GM18519 (cell line): ENCODE measurements at regions not wholly inside any gene's neighbourhood (a gene's known extent, or its start where the extent isn't known, plus 50 kb on each side); places are given as distances from the start of the nearest gene placed in this dataset.
"Not testable (repeated sequence)": the region's sequence is repeated elsewhere in the genome, so short reads cannot be mapped to it uniquely, and the experiment has no call there.

Experiments
- ATAC-seq: cut with Tn5 transposase; IDR thresholded peaks from one replicate; pipeline ENCODE4 v1.9.1; 2021; ENCODE audit warnings: mild to moderate bottlenecking, moderate library complexity; ENCODE audit not compliant: unreplicated experiment, low FRiP score

DNA sequence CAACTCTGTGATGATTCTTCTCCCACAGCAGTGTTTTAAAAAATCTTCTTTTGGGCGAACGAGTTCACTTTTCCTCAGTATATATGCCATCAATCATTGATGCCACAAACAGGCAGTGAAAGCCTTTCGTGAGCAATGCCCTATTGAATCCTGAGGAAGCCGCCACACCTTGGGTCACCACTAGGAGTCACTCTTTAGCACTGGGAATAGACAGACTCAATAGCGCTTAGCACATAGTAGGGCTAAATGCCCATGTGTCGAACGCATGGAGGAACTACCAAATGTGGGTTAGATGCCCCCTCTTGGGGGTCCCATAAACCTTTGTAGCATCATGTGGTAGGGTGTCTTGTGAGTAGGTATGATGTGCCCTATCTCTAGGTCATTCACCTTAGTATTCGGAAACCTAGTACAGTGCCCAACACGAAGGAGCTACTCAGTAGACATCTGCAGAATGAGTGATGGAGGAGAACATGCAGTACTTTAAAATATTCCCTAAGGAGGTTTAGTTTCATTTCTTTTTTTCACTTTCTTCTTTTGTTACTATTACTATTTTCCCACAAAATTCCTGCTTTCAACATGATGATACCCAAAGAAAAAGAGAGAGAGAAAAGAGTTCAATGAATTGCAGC, 603.7 kb downstream of the BNC2 start:
- no peak for ATAC-seq

- no peak for ATAC-seq
Measured at GRCh38 chr9:16267281-16268066, 603.0 kb downstream of the BNC2 start.

DNA sequence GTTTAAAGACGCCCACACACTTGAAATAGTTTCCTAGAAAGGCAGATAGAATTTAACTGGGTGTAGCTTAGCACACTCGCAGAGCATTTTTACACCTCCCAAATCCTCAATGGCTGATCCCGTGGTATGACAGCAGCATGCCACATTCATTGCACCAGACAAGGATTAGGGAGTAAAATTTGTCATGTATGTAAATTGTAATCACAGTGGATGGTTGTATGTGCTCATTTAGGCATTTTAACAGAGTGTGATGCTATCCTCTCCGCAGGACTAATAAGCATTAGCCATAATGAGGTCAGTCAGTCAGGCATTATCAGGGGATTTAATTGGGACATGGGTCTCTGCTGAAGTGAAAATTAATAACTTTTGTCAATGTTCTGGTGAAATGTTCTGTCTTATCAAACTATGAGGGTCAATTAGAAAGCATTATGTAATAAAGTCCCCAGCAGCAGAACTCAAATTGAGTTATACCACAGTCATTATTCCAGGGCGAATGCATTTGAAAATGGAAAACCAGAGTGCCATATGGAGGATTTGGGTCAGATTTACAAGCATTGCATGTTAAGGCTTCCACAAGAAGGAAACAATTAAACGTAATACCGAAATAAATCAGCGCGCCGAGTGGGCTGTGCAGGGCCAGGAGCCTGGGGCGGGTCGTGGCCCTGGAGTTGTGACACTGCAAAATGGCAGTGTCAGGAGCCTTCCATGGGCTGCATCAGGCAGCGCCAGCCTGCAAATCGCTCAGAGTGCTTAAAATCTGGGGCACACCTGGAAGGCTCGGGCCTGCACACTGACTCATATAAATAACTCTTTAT, 602.2 kb downstream of the BNC2 start:
- ATAC-seq = no peak

DNA sequence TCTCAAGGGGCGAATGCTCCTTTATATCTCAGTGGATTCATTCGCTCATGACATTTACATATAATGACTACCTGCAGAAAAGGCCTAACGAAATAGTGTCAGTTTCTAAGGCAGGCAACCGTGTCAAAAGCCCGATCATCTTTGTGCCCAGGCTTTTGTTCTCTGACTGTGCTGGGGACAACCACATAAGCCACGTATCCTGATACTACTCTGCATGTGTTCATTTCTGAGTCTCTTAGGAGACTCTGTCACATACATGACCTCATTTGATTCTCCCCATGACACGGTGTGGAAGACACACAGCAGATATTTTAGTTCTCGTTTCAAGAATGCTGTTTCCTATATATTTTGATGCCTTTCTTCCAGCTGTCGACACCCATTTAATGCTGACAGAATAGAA, 598.5 kb downstream of the BNC2 start:
- ATAC-seq = no peak

DNA sequence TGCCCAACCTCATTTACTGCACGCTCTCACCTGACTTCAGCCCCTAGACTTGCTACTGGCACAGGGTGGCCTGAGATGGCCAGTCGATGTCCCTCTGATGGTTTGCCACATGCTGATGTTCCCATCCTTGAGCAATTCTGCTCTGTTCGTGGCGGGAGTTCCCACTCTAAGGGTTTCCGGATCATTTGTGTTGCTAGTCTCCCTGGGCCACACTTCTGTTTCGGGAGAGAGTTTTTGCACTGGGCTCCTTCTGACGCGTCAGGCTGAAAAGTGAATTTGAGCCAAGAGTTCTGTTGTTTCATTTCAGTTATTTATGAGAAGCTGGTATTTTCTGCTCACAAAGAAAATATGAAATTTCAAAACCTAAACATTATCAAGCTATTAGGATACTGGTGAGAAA, 597.7 kb downstream of the BNC2 start:
- ATAC-seq = no peak

- ATAC-seq = no peak
Measured at GRCh38 chr9:16275795-16276624, 594.5 kb downstream of the BNC2 start.

DNA sequence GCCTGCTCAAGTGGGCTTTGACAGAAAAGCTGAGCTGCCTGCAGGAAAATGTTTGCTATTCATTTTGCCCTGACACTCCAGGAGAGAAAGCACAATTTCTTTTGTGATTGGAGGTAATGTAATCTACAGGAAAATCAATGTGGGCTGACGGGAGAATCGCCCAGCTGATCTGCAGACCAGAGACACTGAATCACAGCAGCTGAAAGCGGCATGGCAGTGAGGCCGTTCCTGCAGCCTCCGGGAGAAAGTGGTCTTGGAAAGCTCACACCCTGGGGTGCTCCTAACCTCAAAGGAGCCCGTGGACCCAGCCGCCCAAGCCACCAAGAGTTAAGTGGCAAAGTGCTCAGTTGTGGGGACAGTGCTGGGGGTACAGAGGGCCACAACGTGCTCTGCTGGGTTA, 593.6 kb downstream of the BNC2 start:
- ATAC-seq = no peak

DNA sequence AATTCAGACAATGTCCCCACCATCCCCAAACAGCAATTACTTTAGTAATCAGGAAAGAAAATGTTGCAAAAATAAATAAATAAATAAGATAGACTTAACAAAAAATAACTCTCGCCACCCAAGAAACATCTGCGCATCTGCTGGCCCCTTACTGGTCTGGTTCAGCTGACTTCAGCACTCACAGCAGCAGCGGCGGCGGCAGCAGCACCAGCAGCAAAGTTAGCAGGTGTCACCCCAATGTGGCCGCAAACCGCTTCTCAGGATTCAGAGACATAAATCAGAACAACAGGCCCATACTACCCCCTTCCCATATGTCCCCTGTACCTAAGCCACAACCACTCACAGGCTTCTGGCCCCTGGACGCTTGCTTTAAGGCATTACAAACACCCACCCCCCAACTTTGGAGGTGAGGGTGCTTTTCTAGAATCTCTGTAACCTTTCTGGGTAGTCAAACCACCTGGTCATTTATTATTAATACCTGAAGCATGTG, 593.0 kb downstream of the BNC2 start:
- ATAC-seq = no peak

DNA sequence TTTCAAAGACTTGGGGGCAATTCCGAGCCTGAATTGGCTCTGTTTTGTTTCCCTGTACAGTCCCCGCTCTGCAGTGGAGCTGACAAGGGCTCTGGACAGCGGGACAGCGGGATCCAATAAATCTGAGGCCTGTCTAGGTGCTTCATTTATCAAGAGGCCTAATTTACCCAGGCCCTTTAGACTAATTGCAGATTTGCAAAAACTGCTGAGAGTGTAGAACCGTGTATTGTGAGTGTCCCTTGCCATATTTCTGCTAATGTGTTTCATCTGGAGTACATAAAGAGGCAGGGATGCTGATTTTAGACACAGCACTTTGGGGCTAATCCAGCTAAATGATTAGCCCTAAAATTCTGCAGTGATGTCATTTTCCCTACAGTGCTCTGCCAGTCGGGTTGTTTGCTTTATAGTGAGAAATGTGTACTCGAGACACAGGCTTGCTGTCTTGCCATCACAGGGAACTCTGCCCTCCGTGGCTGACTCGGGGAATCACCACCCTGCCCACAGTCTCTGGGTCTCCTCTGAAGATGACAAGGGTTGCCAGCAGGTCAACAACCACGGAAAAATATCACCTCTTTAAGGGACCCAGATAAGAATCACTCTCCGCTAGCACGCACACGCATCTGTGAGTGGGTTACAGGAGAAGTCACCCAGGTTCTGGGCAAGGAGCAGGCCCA, 592.0 kb downstream of the BNC2 start:
- no peak for ATAC-seq

- no peak for ATAC-seq
Measured at GRCh38 chr9:16281707-16282106, 588.8 kb downstream of the BNC2 start.

DNA sequence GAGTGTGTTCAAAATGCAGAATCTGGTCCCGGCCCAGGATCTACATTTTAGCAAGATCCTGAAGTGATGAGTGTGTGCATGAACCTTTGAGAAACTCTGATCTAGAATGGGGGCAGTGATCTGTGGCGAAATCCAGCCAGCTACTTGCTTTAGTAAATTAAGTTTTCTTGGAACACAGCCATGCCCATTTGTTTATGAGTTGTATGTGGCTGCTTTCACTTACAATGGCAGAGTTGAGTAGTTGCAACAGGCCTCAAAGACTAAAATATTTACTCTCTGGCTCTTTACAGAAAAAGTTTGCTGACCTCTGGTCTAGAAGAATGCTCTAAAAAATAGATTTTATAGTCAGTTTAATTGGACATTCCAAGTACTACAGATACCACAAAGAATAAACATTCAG, 588.3 kb downstream of the BNC2 start:
- ATAC-seq = no peak

DNA sequence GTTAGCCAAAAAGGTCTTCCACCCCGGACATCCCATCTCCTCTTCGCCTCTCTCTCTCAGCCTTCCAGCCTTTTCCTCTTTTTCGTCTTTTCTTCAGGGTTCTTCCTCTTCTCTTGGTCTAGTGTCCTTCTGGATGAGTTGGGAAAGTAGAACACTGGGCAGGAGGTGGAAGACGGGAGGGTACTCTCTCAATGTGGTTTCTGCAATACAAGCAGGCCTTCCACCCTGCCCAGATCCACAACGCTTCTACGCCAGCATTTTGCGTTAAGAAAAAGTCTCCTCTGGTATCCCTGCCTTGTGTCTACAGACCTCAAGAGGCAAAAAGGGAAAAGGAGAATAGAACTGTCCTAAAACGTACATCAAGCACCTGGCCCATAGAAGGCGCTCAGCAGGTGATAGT, 587.8 kb downstream of the BNC2 start:
- ATAC-seq = no peak

GRCh38 chr9:16286160-16286559, 584.3 kb downstream of the BNC2 start:
- ATAC-seq = no peak

- ATAC-seq = no peak
Measured at GRCh38 chr9:16289639-16290038, 580.8 kb downstream of the BNC2 start.

DNA sequence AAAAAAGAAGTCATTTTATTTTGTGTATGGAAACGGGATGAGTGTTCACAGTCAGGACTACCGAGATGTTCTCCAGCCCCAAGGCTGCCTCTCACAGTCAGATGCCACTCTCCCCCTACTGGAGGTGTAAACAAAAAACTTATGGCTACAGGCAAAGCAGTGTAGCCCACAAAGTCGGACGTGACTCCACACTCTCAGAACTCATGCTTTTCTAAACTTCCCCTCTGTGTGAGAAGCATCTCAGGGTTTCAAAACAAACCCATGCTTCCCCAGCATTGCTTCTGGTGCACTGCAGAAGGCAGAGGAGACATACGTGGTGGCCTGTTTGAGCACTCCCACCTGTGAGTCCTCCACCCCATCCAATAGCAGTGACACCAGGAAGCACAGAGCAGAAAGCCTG, 580.3 kb downstream of the BNC2 start:
- peak; percentile 57 for ATAC-seq

DNA sequence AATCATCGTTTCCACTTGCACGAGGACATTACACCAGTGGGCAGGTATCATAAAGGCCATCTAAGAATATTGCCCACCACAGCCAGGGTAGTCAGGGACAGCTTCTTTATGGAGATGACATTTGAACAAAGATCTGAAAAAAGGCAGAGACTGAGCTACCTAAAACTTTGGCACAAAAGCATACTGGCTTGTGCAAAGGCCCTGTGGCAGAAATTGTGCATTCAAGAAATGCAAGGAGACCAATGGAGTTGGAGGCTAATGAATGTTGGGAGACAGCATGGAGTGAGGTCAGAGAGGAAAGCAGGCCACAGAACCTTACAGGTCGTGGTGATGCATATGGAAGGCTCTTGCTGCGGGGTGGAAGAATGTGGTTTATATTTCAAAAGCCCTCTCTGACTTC, 578.5 kb downstream of the BNC2 start:
- no peak for ATAC-seq

DNA sequence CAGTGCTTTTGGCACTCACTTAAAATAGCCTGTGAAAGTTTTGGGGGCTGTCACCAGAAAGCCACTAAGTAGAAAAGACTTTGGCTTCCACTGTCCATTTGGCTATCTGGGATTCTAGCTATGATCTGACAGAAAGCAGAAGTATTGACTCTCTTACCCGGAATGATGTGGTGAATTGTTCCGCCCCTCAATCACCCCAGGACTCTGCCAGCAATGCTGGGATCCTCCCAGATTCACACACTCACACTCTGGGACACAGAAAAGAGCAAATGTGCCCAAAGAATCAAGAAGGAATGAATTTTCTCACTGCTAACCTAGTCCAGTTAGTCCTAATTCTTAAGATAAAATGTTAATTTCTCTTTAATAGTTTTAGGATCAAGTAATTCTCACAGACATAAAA, 576.9 kb downstream of the BNC2 start:
- no peak for ATAC-seq

DNA sequence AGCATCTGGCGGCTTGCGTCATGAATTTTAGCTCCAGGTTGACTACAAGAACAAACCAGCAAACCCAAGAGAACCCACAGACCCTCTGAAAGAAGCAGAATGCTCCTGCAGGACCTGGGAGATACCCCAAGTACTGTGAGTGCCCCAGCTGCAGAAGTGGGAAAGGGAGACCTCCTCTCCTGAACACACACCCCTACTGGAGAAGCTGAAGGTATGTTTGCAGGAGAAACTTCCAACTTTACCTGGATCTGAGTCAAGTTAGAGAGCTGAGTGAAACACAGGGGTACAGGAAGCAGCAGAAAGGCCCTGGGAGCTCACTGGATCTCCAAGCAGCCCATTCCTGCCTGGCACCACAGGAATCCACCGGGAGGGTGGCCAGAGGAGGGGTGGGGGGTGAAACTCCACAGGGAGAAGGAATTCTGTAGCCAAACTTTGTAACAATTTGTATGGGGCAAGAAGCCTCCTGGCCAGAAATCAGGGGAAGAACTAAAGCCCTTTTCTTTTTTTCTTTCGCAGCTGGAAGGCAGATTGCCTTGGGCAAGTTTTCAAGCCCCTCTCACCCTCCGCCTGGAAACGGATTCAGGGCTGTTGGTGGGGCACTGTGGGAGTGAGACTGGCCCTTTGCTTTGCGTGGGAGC, 576.2 kb downstream of the BNC2 start:
- ATAC-seq = no peak

GRCh38 chr9:16294940-16295339, 575.5 kb downstream of the BNC2 start:
- ATAC-seq = not testable (repeated sequence)
